A549 (cell line): ENCODE measurements at regions not wholly inside any gene's neighbourhood (a gene's known extent, or its start where the extent isn't known, plus 50 kb on each side); places are given as distances from the start of the nearest gene placed in this dataset.

Source experiments
- ATAC-seq, 2 experiments: fragments of 200-7000 bp in 1 of 2; fragments of >200 bp in 1 of 2; cut with Nextera tagmentation in 1 of 2; cut with Tn5 transposase in 1 of 2; 3 replicates each; pipeline versions ENCODE4 v1.8.0 to v1.9.1; 2018 to 2020; ENCODE audit warnings: mild to moderate bottlenecking in 1 of 2, moderate library complexity in 1 of 2
- CTCF ChIA-PET: fragments of 300-600 bp; sonication (Branson Sonifier 250); formaldehyde crosslinking; extraction: SDS; loops from one replicate; lab custom pipeline; 2021; ENCODE audit warnings: antibody characterized with exemption, inconsistent platforms; lab: Yijun Ruan, JAX
- POLR2A ChIA-PET: fragments of 350-600 bp; formaldehyde crosslinking; extraction: SDS; loops from one replicate; lab custom pipeline; 2021; ENCODE audit warnings: antibody characterized with exemption, inconsistent platforms; lab: Yijun Ruan, JAX
- DNase-seq, 2 experiments: peaks; one replicate each; pipeline versions ENCODE4 v3.0.0 to v3.0.0-alpha.2; 2011 to 2016; ENCODE audit warnings: low read depth in 1 of 2, low spot score in 1 of 2
- FAIRE-seq: peaks from 2 replicates; lab custom pipeline; 2011; peaks lifted over from hg19 to GRCh38; lab: Jason Lieb, UNC
- H3K27ac ChIP-seq, 2 experiments: fragments of >200 bp; sonication (Bioruptor Twin); formaldehyde crosslinking; 3 replicates each; pipeline ENCODE4 v1.5.1; 2016 to 2017
- H3K4me1 ChIP-seq: fragments of >200 bp; sonication (Bioruptor Twin); formaldehyde crosslinking; 3 replicates; pipeline ENCODE4 v1.6.1; 2016
- H3K4me2 ChIP-seq: fragments of >200 bp; sonication (Bioruptor Twin); formaldehyde crosslinking; 3 replicates; pipeline ENCODE4 v1.6.1; 2016
- H3K4me3 ChIP-seq: fragments of >200 bp; sonication (Bioruptor Twin); formaldehyde crosslinking; 3 replicates; pipeline ENCODE4 v1.5.1; 2016
- H3K9me3 ChIP-seq: fragments of >200 bp; sonication (Bioruptor Twin); formaldehyde crosslinking; 3 replicates; pipeline ENCODE4 v1.6.1; 2016
- CHD4 ChIP-seq: fragments of 200-600 bp; sonication (generic); IDR thresholded peaks from 2 replicates; pipeline ENCODE4 v1.6.1; 2016; ENCODE audit warnings: antibody characterized with exemption, mild to moderate bottlenecking, borderline replicate concordance
- FOSL2 ChIP-seq, 2 experiments: fragments of 450-650 bp in 1 of 2; fragments of >200 bp in 1 of 2; sonication (Bioruptor Twin) in 1 of 2; formaldehyde crosslinking; IDR thresholded peaks; 2 replicates each; pipeline versions ENCODE4 v1.5.0 to v1.6.1; 2016 to 2020; ENCODE audit warnings: mild to moderate bottlenecking in 1 of 2, moderate library complexity in 1 of 2
- FOXS1 ChIP-seq: fragments of 250-450 bp; sonication (Bioruptor Pico); IDR thresholded peaks from 2 replicates; pipeline ENCODE4 v1.5.0; 2020; ENCODE audit warnings: mild to moderate bottlenecking, moderate library complexity
- GATA3 ChIP-seq: IDR thresholded peaks from 2 replicates; pipeline ENCODE4 v1.6.1; 2012; ENCODE audit warnings: borderline replicate concordance
- HOXB13 ChIP-seq: fragments of 250-450 bp; sonication (Bioruptor Pico); IDR thresholded peaks from 2 replicates; pipeline ENCODE4 v1.5.0; 2020; ENCODE audit warnings: low read depth, mild to moderate bottlenecking, moderate library complexity
- JUNB ChIP-seq: fragments of >200 bp; sonication (Bioruptor Twin); formaldehyde crosslinking; IDR thresholded peaks from 2 replicates; pipeline ENCODE4 v1.6.1; 2016
- MYC ChIP-seq: IDR thresholded peaks from 2 replicates; pipeline ENCODE4 v1.6.1; 2012; ENCODE audit warnings: mild to moderate bottlenecking, inconsistent platforms, low read length, improper control_type of control experiment, borderline replicate concordance
- PHF8 ChIP-seq: fragments of 200-600 bp; sonication (generic); IDR thresholded peaks from 2 replicates; pipeline ENCODE4 v1.6.1; 2016; ENCODE audit warnings: low read depth, mild to moderate bottlenecking, antibody characterized with exemption, moderate library complexity, borderline replicate concordance
- POLR2A ChIP-seq: IDR thresholded peaks from 2 replicates; pipeline ENCODE4 v1.6.1; 2012; ENCODE audit warnings: mild to moderate bottlenecking, low read length
- RARB ChIP-seq: fragments of 250-450 bp; sonication (Bioruptor Pico); IDR thresholded peaks from 2 replicates; pipeline ENCODE4 v1.8.0; 2021; ENCODE audit warnings: mild to moderate bottlenecking, moderate library complexity
- RNF2 ChIP-seq: fragments of 200-600 bp; sonication (generic); IDR thresholded peaks from 2 replicates; pipeline ENCODE4 v1.6.1; 2016; ENCODE audit warnings: low read depth, mild to moderate bottlenecking, antibody characterized with exemption, moderate library complexity, borderline replicate concordance
- TFCP2L1 ChIP-seq: fragments of 250-450 bp; sonication (Bioruptor Pico); IDR thresholded peaks from 2 replicates; pipeline ENCODE4 v1.5.0; 2021; ENCODE audit warnings: mild to moderate bottlenecking
- TP53 ChIP-seq: fragments of 250-450 bp; sonication (Bioruptor Pico); IDR thresholded peaks from 2 replicates; pipeline ENCODE4 v1.5.0; 2021; ENCODE audit warnings: mild to moderate bottlenecking, moderate library complexity
- ZSCAN20 ChIP-seq: fragments of 250-450 bp; sonication (Bioruptor Pico); IDR thresholded peaks from 2 replicates; pipeline ENCODE4 v1.8.0; 2022; ENCODE audit warnings: mild to moderate bottlenecking, moderate library complexity
- WGBS: methylation state at CpG from one replicate; pipeline ENCODE4 v1.1.6; 2017; ENCODE audit errors: missing lambda C conversion rate; 5-methylcytosine and 5-hydroxymethylcytosine counted together
- TF ChIP-seq, protein P1 (sequence below): IDR thresholded peaks from 2 replicates; pipeline ENCODE4 v1.6.1; 2012
- TF ChIP-seq, protein P2 (sequence below): fragments of 250-450 bp; sonication (Bioruptor Pico); IDR thresholded peaks from 2 replicates; pipeline ENCODE4 v1.5.0; 2021; ENCODE audit warnings: mild to moderate bottlenecking, moderate library complexity, borderline replicate concordance
- TF ChIP-seq, protein P3 (sequence below): fragments of 250-450 bp; sonication (Bioruptor Pico); IDR thresholded peaks from 2 replicates; pipeline ENCODE4 v1.5.0; 2020; ENCODE audit warnings: low read depth, mild to moderate bottlenecking, moderate library complexity
- TF ChIP-seq, protein P4 (sequence below): fragments of 150-350 bp; IDR thresholded peaks from 2 replicates; pipeline ENCODE4 v1.6.1; 2014; ENCODE audit warnings: low read depth, mild to moderate bottlenecking, low read length

DNA sequence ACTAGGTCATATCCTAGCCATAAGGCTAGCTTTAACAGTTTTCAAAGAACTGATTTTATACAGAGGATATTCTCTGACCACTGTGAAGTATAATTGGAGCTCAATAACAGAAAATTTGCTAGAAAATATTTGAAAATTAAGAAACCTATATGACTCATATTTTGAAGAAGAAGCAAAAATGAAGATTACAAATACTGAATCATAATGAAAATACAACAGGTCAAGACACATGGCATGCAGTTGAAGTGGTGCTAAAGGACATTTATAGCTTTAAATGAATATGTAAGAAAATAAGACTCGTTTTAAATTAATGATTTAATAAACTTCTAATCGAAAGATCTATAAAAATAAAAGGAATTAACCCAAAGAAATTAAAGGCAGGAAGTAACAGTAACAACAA, 1234.6 kb downstream of the SLC16A7 start:
- POLR2A ChIA-PET, result no interaction called here
- no peak for ATAC-seq

DNA sequence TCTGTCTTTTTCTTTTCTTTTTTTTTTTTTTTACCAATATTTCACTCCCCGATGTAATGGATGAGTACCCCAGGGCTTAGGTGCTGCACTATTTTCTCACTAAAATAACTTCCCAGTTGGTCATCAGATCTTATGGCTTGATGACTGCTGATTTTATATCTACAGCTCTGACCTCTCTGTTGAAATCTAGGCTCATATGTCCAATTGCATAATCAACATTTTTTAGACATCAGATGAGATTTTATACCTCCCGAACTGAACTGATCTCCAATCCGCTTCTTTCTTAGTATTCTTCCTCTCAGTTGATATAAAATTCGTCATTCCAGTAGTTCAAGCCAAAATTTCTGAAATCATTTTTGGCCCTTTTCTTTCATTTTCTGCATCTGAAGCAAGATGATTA, 1236.5 kb downstream of the SLC16A7 start:
- no peaks in the 10 kb centered on the region for H3K4me1 ChIP-seq

More for the DNA sequence above, 1234.6 kb downstream of the SLC16A7 start:
- H3K4me2 ChIP-seq, result no peak overlapping the region
- no peak for TF ChIP-seq ZSCAN20
- no peak for TF ChIP-seq JUNB
- TF ChIP-seq CHD4, result no peak
- no peak for TF ChIP-seq FOXS1
- TF ChIP-seq RNF2, result no peak
- no peak for TF ChIP-seq MYC
- TF ChIP-seq TP53, result no peak
- TF ChIP-seq POLR2A, result no peak
- TF ChIP-seq, all 56 proteins: peak for 0
- Histone ChIP-seq H3K9me3 (no peaks in the 10 kb centered on the region), H3K4me3 (no peak overlapping the region), H3K27ac (no peak overlapping the region), H3K4me1 (no peaks in the 10 kb centered on the region)
- CTCF ChIA-PET, result no interaction called here
- FAIRE-seq (no peak), DNase-seq (no peak)
- WGBS, result 2% methylated on average over 2 of the region's 2 CpGs

DNA sequence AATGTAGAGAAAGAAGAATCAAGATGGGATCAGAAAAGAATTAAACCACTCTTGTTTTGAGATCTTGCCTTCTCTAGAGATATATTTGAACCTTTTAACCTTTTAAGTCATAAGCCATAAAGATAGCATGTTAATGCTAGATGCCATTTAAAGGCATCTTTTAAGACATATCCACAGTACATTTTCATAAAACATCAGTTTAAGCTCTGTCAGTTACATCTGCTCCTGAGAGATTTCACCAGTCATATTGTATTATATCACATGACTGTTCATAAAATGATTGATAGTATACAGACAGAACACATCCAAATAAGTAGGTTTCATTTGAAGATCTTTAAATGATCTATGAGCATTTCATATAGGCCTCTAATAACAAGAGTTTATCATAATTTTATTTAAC, 1238.5 kb downstream of the SLC16A7 start:
- no peak for FAIRE-seq
- Histone ChIP-seq H3K4me3 (no peak overlapping the region), H3K9me3 (no peaks in the 10 kb centered on the region; the same call in 1 of the 3 replicates), H3K4me1 (no peaks in the 10 kb centered on the region), H3K27ac (no peak overlapping the region), H3K4me2 (no peak overlapping the region)
- POLR2A ChIA-PET, result no interaction called here
- CTCF ChIA-PET, result no interaction called here
- ATAC-seq, result no peak
- DNase-seq, result no peak
- TF ChIP-seq, protein P1, sequence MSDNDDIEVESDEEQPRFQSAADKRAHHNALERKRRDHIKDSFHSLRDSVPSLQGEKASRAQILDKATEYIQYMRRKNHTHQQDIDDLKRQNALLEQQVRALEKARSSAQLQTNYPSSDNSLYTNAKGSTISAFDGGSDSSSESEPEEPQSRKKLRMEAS, result no peak
- TF ChIP-seq, protein P2, sequence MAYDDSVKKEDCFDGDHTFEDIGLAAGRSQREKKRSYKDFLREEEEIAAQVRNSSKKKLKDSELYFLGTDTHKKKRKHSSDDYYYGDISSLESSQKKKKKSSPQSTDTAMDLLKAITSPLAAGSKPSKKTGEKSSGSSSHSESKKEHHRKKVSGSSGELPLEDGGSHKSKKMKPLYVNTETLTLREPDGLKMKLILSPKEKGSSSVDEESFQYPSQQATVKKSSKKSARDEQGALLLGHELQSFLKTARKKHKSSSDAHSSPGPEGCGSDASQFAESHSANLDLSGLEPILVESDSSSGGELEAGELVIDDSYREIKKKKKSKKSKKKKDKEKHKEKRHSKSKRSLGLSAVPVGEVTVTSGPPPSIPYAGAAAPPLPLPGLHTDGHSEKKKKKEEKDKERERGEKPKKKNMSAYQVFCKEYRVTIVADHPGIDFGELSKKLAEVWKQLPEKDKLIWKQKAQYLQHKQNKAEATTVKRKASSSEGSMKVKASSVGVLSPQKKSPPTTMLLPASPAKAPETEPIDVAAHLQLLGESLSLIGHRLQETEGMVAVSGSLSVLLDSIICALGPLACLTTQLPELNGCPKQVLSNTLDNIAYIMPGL (CRISPR knock-in tag), result no peak
- TF ChIP-seq PHF8 (no peak), RARB (CRISPR knock-in tag) (no peak), JUNB (no peak), CHD4 (no peak)
- TF ChIP-seq, protein P3, sequence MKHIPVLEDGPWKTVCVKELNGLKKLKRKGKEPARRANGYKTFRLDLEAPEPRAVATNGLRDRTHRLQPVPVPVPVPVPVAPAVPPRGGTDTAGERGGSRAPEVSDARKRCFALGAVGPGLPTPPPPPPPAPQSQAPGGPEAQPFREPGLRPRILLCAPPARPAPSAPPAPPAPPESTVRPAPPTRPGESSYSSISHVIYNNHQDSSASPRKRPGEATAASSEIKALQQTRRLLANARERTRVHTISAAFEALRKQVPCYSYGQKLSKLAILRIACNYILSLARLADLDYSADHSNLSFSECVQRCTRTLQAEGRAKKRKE (CRISPR knock-in tag), result no peak

More for the DNA sequence above, 1236.5 kb downstream of the SLC16A7 start:
- FAIRE-seq, result no peak
- no peak for TF ChIP-seq FOSL2 (IDR thresholded peaks at IDR 0.05)
- no peak for TF ChIP-seq FOSL2 (CRISPR knock-in tag; IDR thresholded peaks at IDR 0.05)
- no peak for TF ChIP-seq HOXB13 (CRISPR knock-in tag)
- TF ChIP-seq FOXS1, result no peak
- TF ChIP-seq, protein P3 (CRISPR knock-in tag), result no peak
- TF ChIP-seq, protein P4, sequence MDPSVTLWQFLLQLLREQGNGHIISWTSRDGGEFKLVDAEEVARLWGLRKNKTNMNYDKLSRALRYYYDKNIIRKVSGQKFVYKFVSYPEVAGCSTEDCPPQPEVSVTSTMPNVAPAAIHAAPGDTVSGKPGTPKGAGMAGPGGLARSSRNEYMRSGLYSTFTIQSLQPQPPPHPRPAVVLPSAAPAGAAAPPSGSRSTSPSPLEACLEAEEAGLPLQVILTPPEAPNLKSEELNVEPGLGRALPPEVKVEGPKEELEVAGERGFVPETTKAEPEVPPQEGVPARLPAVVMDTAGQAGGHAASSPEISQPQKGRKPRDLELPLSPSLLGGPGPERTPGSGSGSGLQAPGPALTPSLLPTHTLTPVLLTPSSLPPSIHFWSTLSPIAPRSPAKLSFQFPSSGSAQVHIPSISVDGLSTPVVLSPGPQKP, result no peak
- no peak for TF ChIP-seq GATA3
- no peak for TF ChIP-seq TFCP2L1 (CRISPR knock-in tag)
- TF ChIP-seq, all 56 proteins: peak for 0
- Histone ChIP-seq H3K4me2 (no peak overlapping the region), H3K4me3 (no peak overlapping the region), H3K9me3 (no peaks in the 10 kb centered on the region; the same call in 1 of the 3 replicates), H3K27ac (no peak overlapping the region)
- DNase-seq (no peak), ATAC-seq (no peak)
- POLR2A ChIA-PET, result no interaction called here
- CTCF ChIA-PET, result no interaction called here
- 29% methylated on average over 4 of the region's 4 CpGs for WGBS
